Pancreas (tissue), 10 donors: ENCODE measurements at regions not wholly inside any gene's neighbourhood (a gene's known extent, or its start where the extent isn't known, plus 50 kb on each side); places are given as distances from the start of the nearest gene placed in this dataset.

Source experiments
- ATAC-seq, 4 donors: fragments of 200-7000 bp; cut with Tn5 transposase; one replicate each; pipeline versions ENCODE4 v1.8.0 to v1.9.1; 2020; ENCODE audit warnings: mild to moderate bottlenecking in 4 of 4, moderate library complexity in 4 of 4
- DNase-seq, 6 donors: peaks; one replicate each; pipeline ENCODE4 v3.0.0-alpha.2; 2020
- FAIRE-seq: peaks from 2 replicates; lab custom pipeline; 2012; peaks lifted over from hg19 to GRCh38; lab: Jason Lieb, UNC
- H3K27ac ChIP-seq, 4 donors: fragments of 200-600 bp; sonication (generic); 1 replicate in 3 of 4; 2 replicates in 1 of 4; pipeline versions ENCODE4 v1.5.0 to v1.8.0; 2020
- H3K27me3 ChIP-seq, 4 donors: fragments of 200-600 bp; one replicate each; pipeline ENCODE4 v1.8.0; 2021
- H3K36me3 ChIP-seq, 3 donors: fragments of 200-600 bp; sonication (generic) in 1 of 3; one replicate each; pipeline versions ENCODE4 v1.5.0 to v1.8.0; 2020 to 2021
- H3K4me1 ChIP-seq, 3 donors: fragments of 200-600 bp; one replicate each; pipeline ENCODE4 v1.8.0; 2021
- H3K4me3 ChIP-seq, 4 donors: fragments of 200-600 bp; sonication (generic) in 2 of 4; one replicate each; pipeline versions ENCODE4 v1.5.0 to v1.8.0; 2020 to 2021
- H3K9me3 ChIP-seq, 4 donors: fragments of 200-600 bp; one replicate each; pipeline ENCODE4 v1.8.0; 2021
- WGBS, 2 donors: extraction: QIAGEN DNeasy Blood & Tissue Kit; methylation state at CpG; one replicate each; pipeline ENCODE4 v1.1.7; 2013; 5-methylcytosine and 5-hydroxymethylcytosine counted together
- intact Hi-C, 3 donors: fragments of 100-400 bp; cut with DNase I; formaldehyde crosslinking; loops; one replicate each; pipeline versions ENCODE4 v1.11.1 to v1.14.2; 2022
- TF ChIP-seq, protein P1 (sequence below), 4 donors: fragments of 200-600 bp; sonication (generic) in 3 of 4; IDR thresholded peaks; one replicate each; pipeline versions ENCODE4 v1.5.0 to v1.8.0; 2021; ENCODE audit warnings: antibody characterized with exemption in 4 of 4
- donor health status: healthy with polysubstance abuse.
- donor health status: DM: no; HTN: no; CAD: no; lungs with moderate emphysema.
- donor health status: DM: no; HTN: no; CAD: no.
- donor health status: control.
- donor health status: control.
- donor health status: Bipolar disorder and iron deficiency.
- donor health status: DM: yes; HTN: yes; CAD: no.
- donor health status: DM: no; HTN: no; CAD: no.
- donor health status: DM: no; HTN: no; CAD: no.
- donor health status: DM: yes; HTN: yes; CAD: no.

DNA sequence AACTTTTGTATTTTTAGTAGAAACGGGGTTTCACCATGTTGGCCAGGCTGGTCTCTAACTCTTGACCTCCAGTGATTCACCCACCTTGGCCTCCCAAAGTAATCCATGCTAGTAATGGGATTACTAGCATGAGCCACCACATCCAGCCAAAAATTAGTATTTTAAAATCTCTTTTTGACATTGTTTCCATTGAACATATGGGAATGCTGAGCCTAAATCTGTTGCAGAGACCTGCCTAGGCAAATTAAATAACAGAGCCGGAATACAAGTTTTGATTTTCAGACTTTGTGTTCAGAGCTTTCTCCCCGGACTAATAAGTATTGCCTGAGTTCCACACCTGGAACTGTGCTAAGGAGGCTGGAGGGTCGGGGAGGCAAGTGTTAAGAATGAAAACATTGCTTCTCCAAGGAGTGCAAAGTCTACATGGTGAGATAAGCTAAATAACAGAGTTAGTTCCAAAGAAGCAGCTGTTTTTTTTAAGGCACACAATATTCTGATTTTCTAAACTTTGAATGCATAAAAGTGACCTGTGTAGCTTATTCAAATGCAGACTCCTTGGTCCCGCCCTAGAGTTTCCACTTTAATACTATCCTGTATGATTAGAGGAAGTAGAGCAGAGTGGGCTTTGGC is 150.6 kb upstream of the CELF4 start:
- 33 to 47% methylated on average over 5 of the region's 5 CpGs for WGBS, 2 donors
- no peak for DNase-seq
- ATAC-seq = peak; percentile 25 to 85 (median 73)
- no peak for FAIRE-seq
- Histone ChIP-seq H3K27me3 (no peaks in the 10 kb centered on the region), H3K9me3 (no peaks in the 10 kb centered on the region), H3K27ac (no peak overlapping the region), H3K36me3 (no peaks in the 10 kb centered on the region), H3K4me1 (no peaks in the 10 kb centered on the region), H3K4me3 (no peak overlapping the region)
- TF ChIP-seq, protein P1, sequence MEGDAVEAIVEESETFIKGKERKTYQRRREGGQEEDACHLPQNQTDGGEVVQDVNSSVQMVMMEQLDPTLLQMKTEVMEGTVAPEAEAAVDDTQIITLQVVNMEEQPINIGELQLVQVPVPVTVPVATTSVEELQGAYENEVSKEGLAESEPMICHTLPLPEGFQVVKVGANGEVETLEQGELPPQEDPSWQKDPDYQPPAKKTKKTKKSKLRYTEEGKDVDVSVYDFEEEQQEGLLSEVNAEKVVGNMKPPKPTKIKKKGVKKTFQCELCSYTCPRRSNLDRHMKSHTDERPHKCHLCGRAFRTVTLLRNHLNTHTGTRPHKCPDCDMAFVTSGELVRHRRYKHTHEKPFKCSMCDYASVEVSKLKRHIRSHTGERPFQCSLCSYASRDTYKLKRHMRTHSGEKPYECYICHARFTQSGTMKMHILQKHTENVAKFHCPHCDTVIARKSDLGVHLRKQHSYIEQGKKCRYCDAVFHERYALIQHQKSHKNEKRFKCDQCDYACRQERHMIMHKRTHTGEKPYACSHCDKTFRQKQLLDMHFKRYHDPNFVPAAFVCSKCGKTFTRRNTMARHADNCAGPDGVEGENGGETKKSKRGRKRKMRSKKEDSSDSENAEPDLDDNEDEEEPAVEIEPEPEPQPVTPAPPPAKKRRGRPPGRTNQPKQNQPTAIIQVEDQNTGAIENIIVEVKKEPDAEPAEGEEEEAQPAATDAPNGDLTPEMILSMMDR (IDR thresholded peaks at IDR 0.05) = no peak
- intact Hi-C loops = no loop called here

DNA sequence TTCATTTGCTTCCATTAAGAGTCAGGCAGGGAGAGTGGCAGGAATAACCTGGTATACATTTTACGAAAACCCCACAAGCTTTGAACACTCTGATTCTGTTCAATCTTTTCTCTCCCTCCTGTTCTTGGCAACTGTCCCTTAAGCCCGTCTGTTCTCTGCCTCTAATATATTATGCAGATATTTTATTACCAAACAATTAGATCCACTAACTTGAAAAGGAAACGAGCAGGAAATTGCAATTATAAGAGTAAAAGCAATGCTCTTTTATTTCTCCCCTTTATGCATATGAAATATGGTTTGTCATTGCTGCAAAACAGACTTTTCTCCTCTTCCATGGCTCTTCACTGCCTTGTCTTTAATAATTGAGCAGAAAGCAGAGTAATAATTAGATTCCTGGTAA is 149.1 kb upstream of the CELF4 start:
- Histone ChIP-seq H3K27ac (no peak overlapping the region), H3K9me3 (no peaks in the 10 kb centered on the region), H3K27me3 (no peaks in the 10 kb centered on the region), H3K36me3 (no peaks in the 10 kb centered on the region), H3K4me1 (no peaks in the 10 kb centered on the region), H3K4me3 (no peak overlapping the region)
- DNase-seq (no peak), FAIRE-seq (no peak), ATAC-seq (no peak)
- intact Hi-C loops = no loop called here
- TF ChIP-seq, protein P1 (IDR thresholded peaks at IDR 0.05) = no peak
- 41 to 44% methylated on average over 3 of the region's 3 CpGs for WGBS, 2 donors

DNA sequence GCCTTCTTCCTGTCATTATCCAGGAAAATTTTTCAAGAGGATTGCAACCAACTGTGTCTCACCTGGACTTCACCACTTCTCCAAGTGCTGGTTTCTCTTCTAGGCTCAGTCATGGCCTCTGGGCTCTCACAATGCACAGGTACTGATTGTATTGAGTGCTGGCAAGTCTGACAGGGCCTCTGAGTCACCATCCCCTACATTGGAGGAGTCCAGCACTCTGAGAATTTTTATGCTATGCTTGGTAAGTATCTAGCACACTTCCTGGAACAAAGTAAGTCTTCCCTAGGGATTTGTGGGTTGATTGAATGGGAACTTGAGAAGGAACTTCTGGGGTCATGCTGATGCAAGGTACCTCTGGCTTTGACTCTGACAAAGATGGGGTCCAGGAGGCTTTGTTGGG is 147.2 kb upstream of the CELF4 start:
- Histone ChIP-seq H3K9me3 (no peaks in the 10 kb centered on the region), H3K27ac (no peak overlapping the region), H3K4me3 (no peak overlapping the region), H3K36me3 (no peaks in the 10 kb centered on the region), H3K27me3 (no peaks in the 10 kb centered on the region), H3K4me1 (no peaks in the 10 kb centered on the region)
- ATAC-seq (no peak), FAIRE-seq (no peak), DNase-seq (no peak)
- TF ChIP-seq, protein P1 (IDR thresholded peaks at IDR 0.05) = no peak
- intact Hi-C loops = no loop called here

DNA sequence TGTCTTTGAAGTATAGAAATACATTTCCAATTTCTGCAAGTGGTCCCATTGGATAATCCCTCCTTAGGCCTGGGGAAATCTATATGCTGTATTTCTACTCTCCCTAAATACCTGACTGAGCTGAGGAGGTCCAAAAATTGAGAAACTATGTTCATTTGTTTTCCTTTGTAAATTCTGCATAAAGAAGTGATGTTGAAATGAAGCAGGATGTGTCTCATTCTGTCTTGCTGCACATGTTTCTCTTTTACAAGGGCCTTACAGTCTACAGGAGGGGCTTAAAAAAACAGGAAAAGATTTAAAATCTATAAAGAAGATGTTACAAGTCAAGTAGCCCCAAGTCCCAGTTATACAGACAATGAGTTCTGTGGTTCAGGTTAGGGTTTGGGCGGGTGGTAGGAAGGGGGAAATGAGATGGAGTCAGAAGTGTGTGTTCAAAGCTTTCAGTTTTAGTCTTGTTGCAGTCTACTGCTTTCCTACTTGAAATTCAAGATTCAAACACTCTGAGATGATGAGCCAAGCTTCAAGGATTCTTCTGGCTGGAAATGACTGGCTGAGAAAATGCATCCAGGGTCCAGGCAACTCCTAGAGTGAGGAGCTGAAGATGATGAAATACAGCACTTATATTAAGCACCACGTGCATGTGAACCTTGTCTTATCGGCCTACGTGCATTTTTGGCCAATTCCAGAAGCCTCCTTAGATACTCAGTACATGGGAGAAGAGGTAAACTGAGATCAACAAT is 146.3 kb upstream of the CELF4 start:
- intact Hi-C loops = no loop called here
- Histone ChIP-seq H3K27ac (no peak overlapping the region), H3K4me3 (no peak overlapping the region), H3K36me3 (no peaks in the 10 kb centered on the region), H3K4me1 (no peaks in the 10 kb centered on the region), H3K27me3 (no peaks in the 10 kb centered on the region), H3K9me3 (no peaks in the 10 kb centered on the region)
- TF ChIP-seq, protein P1 (IDR thresholded peaks at IDR 0.05) = no peak
- FAIRE-seq = no peak
- WGBS, 2 donors = 69 to 81% methylated on average over 4 of the region's 4 CpGs
- DNase-seq = no peak
- no peak for ATAC-seq

DNA sequence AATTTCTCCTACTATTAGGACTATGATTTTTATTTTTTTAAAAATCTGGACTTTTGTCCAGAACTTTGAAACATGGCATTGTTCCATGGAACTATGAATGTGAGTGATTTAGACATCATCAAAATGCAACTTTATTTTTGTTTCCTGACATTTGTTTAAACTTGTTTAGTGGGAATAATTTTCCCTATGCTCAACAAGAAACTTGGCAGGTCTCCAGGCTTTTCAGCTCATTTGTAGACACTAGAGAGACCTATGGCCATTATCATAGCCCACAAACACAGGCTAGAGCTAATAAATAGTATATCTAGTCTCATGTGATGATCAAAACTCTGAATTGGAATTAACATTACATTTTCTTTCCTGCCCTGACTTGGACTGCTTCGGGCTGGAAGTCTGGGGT is 145.1 kb upstream of the CELF4 start:
- no peaks in the 10 kb centered on the region for H3K9me3 ChIP-seq
- no peak overlapping the region for H3K27ac ChIP-seq
- H3K4me3 ChIP-seq = no peak overlapping the region
- no peaks in the 10 kb centered on the region for H3K4me1 ChIP-seq
- no peaks in the 10 kb centered on the region for H3K36me3 ChIP-seq
- intact Hi-C loops = no loop called here
- DNase-seq (no peak), FAIRE-seq (no peak), ATAC-seq (no peak)
- no peaks in the 10 kb centered on the region for H3K27me3 ChIP-seq
- TF ChIP-seq, protein P1 (IDR thresholded peaks at IDR 0.05) = no peak
- 67 to 73% methylated on average over 1 of the region's 1 CpG for WGBS, 2 donors
